ENCODE measurements at regions not wholly inside any gene's neighbourhood (a gene's known extent, or its start where the extent isn't known, plus 50 kb on each side); places are given as distances from the start of the nearest gene placed in this dataset.

DNA sequence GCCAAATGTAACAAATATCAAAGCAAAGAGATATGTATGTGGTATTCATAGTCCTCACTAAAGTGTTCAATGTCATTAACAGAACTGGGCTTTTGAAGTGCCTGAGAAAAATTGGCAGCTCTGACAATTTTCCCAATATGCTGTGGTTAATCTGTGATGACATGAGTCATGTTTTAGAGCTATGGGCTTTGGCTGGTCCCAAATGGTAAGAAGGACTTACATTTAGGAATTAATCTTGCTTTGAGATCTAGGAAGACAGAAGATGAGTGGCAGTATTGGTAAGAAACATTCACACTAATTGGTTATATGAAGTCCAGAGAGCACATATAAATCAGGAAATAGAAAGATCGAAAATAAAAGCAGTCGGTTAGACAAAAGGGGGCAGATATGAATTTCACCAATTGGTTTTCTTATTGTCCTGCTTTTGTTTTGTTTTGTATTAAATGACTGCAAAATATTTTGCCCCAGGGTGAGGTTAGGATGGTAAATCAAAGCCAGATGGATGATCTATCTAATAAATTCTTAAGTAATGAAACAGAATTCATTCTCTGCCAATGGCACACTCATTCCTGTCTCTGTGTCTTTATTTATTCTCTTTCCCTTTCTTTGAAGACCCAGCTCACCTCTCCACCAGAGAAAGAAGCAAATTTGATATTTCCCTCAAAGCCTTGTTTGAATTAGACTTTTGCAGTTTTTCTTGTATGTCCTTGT, 993.1 kb downstream of the RPA4 start:
- no peak for TF ChIP-seq CREB1 (CRISPR knock-in tag; IDR thresholded peaks at IDR 0.05)
- no peak for TF ChIP-seq NFE2L1 (CRISPR knock-in tag; IDR thresholded peaks at IDR 0.05)
- no peak for TF ChIP-seq ZNF138 (CRISPR knock-in tag; conservative IDR thresholded peaks at IDR 0.05)
- TF ChIP-seq GTF2I (CRISPR knock-in tag; conservative IDR thresholded peaks at IDR 0.05) = no peak
- TF ChIP-seq KAT7 (CRISPR knock-in tag; IDR thresholded peaks at IDR 0.05; ENCODE audit: borderline replicate concordance) = no peak
- TF ChIP-seq CBFB (CRISPR knock-in tag; IDR thresholded peaks at IDR 0.05; ENCODE audit: low read depth) = no peak
- TF ChIP-seq NFATC4 (CRISPR knock-in tag; IDR thresholded peaks at IDR 0.05) = no peak
- TF ChIP-seq ATF1 (CRISPR knock-in tag; IDR thresholded peaks at IDR 0.05) = no peak
- TF ChIP-seq, protein P1, sequence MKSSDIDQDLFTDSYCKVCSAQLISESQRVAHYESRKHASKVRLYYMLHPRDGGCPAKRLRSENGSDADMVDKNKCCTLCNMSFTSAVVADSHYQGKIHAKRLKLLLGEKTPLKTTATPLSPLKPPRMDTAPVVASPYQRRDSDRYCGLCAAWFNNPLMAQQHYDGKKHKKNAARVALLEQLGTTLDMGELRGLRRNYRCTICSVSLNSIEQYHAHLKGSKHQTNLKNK (CRISPR knock-in tag; IDR thresholded peaks at IDR 0.05) = no peak
- no peak for TF ChIP-seq FOXP1 (CRISPR knock-in tag; IDR thresholded peaks at IDR 0.05; ENCODE audit: borderline replicate concordance)
- TF ChIP-seq, protein P2, sequence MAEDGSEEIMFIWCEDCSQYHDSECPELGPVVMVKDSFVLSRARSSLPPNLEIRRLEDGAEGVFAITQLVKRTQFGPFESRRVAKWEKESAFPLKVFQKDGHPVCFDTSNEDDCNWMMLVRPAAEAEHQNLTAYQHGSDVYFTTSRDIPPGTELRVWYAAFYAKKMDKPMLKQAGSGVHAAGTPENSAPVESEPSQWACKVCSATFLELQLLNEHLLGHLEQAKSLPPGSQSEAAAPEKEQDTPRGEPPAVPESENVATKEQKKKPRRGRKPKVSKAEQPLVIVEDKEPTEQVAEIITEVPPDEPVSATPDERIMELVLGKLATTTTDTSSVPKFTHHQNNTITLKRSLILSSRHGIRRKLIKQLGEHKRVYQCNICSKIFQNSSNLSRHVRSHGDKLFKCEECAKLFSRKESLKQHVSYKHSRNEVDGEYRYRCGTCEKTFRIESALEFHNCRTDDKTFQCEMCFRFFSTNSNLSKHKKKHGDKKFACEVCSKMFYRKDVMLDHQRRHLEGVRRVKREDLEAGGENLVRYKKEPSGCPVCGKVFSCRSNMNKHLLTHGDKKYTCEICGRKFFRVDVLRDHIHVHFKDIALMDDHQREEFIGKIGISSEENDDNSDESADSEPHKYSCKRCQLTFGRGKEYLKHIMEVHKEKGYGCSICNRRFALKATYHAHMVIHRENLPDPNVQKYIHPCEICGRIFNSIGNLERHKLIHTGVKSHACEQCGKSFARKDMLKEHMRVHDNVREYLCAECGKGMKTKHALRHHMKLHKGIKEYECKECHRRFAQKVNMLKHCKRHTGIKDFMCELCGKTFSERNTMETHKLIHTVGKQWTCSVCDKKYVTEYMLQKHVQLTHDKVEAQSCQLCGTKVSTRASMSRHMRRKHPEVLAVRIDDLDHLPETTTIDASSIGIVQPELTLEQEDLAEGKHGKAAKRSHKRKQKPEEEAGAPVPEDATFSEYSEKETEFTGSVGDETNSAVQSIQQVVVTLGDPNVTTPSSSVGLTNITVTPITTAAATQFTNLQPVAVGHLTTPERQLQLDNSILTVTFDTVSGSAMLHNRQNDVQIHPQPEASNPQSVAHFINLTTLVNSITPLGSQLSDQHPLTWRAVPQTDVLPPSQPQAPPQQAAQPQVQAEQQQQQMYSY (CRISPR knock-in tag; IDR thresholded peaks at IDR 0.05) = no peak
- no peak for TF ChIP-seq NFYB (CRISPR knock-in tag; conservative IDR thresholded peaks at IDR 0.05; ENCODE audit: low read depth)
- TF ChIP-seq, protein P3, sequence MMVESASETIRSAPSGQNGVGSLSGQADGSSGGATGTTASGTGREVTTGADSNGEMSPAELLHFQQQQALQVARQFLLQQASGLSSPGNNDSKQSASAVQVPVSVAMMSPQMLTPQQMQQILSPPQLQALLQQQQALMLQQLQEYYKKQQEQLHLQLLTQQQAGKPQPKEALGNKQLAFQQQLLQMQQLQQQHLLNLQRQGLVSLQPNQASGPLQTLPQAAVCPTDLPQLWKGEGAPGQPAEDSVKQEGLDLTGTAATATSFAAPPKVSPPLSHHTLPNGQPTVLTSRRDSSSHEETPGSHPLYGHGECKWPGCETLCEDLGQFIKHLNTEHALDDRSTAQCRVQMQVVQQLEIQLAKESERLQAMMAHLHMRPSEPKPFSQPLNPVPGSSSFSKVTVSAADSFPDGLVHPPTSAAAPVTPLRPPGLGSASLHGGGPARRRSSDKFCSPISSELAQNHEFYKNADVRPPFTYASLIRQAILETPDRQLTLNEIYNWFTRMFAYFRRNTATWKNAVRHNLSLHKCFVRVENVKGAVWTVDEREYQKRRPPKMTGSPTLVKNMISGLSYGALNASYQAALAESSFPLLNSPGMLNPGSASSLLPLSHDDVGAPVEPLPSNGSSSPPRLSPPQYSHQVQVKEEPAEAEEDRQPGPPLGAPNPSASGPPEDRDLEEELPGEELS (CRISPR knock-in tag; IDR thresholded peaks at IDR 0.05) = no peak
- no peak for TF ChIP-seq SMAD3 (CRISPR knock-in tag; IDR thresholded peaks at IDR 0.05; ENCODE audit: borderline replicate concordance)
- H3K4me3 Mint-ChIP-seq = no peak overlapping the region
- no peaks in the 10 kb centered on the region for H3K9me3 Mint-ChIP-seq
- no peak for DNase-seq (ENCODE audit: low spot score)
- H3K36me3 Mint-ChIP-seq = no peaks in the 10 kb centered on the region
- H3K27me3 Mint-ChIP-seq (ENCODE audit: low read depth) = no peaks in the 10 kb centered on the region; the same call in 1 of the 2 replicates
- no peak overlapping the region for H3K27ac Mint-ChIP-seq
- ATAC-seq = no peak
- ChIA-PET POLR2A (no interaction called here), CTCF (no interaction called here)
- H3K4me1 Mint-ChIP-seq = no peaks in the 10 kb centered on the region

DNA sequence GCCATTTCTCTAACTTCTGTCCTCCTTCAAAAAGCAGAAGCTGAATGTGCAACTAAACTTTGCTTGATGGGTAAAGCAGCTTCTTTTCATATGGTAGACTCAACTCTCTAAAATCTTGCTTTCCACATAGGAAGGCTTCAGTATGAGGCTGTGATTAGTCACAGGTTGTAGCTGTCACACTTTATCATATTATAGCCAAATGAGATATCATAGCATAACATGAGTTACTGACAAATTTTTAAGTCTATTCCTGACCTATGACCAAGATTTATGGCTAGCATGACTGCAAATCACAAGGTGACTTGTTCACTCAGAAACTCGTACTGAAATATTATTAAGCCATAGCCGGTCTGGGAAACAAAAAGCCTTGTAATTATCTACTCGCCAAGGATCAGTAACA, 998.6 kb downstream of the RPA4 start:
- H3K4me3 Mint-ChIP-seq = no peak overlapping the region
- no peaks in the 10 kb centered on the region; the same call in 1 of the 2 replicates for H3K27me3 Mint-ChIP-seq (ENCODE audit: low read depth)
- no peaks in the 10 kb centered on the region for H3K4me1 Mint-ChIP-seq
- no peak overlapping the region for H3K27ac Mint-ChIP-seq
- ChIA-PET POLR2A (no interaction called here), CTCF (no interaction called here)
- ATAC-seq = no peak
- H3K36me3 Mint-ChIP-seq = no peaks in the 10 kb centered on the region
- DNase-seq (ENCODE audit: low spot score) = no peak
- H3K9me3 Mint-ChIP-seq = no peaks in the 10 kb centered on the region
- TF ChIP-seq NR3C1 (CRISPR knock-in tag; conservative IDR thresholded peaks at IDR 0.05; ENCODE audit: low read depth) (no peak), FOXJ3 (CRISPR knock-in tag; IDR thresholded peaks at IDR 0.05; ENCODE audit: borderline replicate concordance) (no peak), ESRRA (CRISPR knock-in tag; IDR thresholded peaks at IDR 0.05; ENCODE audit: borderline replicate concordance) (no peak), SP1 (CRISPR knock-in tag; conservative IDR thresholded peaks at IDR 0.05) (no peak), GRHL2 (CRISPR knock-in tag; IDR thresholded peaks at IDR 0.05; ENCODE audit: insufficient replicate concordance, severe bottlenecking) (no peak), JAZF1 (CRISPR knock-in tag; IDR thresholded peaks at IDR 0.05) (no peak)
- TF ChIP-seq, protein P1 (CRISPR knock-in tag; IDR thresholded peaks at IDR 0.05) = no peak
- TF ChIP-seq, protein P4, sequence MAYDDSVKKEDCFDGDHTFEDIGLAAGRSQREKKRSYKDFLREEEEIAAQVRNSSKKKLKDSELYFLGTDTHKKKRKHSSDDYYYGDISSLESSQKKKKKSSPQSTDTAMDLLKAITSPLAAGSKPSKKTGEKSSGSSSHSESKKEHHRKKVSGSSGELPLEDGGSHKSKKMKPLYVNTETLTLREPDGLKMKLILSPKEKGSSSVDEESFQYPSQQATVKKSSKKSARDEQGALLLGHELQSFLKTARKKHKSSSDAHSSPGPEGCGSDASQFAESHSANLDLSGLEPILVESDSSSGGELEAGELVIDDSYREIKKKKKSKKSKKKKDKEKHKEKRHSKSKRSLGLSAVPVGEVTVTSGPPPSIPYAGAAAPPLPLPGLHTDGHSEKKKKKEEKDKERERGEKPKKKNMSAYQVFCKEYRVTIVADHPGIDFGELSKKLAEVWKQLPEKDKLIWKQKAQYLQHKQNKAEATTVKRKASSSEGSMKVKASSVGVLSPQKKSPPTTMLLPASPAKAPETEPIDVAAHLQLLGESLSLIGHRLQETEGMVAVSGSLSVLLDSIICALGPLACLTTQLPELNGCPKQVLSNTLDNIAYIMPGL (CRISPR knock-in tag; IDR thresholded peaks at IDR 0.05) = no peak
- TF ChIP-seq, protein P5, sequence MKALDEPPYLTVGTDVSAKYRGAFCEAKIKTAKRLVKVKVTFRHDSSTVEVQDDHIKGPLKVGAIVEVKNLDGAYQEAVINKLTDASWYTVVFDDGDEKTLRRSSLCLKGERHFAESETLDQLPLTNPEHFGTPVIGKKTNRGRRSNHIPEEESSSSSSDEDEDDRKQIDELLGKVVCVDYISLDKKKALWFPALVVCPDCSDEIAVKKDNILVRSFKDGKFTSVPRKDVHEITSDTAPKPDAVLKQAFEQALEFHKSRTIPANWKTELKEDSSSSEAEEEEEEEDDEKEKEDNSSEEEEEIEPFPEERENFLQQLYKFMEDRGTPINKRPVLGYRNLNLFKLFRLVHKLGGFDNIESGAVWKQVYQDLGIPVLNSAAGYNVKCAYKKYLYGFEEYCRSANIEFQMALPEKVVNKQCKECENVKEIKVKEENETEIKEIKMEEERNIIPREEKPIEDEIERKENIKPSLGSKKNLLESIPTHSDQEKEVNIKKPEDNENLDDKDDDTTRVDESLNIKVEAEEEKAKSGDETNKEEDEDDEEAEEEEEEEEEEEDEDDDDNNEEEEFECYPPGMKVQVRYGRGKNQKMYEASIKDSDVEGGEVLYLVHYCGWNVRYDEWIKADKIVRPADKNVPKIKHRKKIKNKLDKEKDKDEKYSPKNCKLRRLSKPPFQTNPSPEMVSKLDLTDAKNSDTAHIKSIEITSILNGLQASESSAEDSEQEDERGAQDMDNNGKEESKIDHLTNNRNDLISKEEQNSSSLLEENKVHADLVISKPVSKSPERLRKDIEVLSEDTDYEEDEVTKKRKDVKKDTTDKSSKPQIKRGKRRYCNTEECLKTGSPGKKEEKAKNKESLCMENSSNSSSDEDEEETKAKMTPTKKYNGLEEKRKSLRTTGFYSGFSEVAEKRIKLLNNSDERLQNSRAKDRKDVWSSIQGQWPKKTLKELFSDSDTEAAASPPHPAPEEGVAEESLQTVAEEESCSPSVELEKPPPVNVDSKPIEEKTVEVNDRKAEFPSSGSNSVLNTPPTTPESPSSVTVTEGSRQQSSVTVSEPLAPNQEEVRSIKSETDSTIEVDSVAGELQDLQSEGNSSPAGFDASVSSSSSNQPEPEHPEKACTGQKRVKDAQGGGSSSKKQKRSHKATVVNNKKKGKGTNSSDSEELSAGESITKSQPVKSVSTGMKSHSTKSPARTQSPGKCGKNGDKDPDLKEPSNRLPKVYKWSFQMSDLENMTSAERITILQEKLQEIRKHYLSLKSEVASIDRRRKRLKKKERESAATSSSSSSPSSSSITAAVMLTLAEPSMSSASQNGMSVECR (CRISPR knock-in tag; IDR thresholded peaks at IDR 0.05; ENCODE audit: borderline replicate concordance) = no peak
